Neural progenitor cell (in vitro differentiated cells): ENCODE measurements at regions not wholly inside any gene's neighbourhood (a gene's known extent, or its start where the extent isn't known, plus 50 kb on each side); places are given as distances from the start of the nearest gene placed in this dataset.

ENCODE experiments used
- DNase-seq: peaks from one replicate; pipeline ENCODE4 v3.0.0-alpha.2; 2016; ENCODE audit warnings: low spot score
- H2AFZ ChIP-seq: fragments of 200-600 bp; sonication (generic); replicated peaks from 2 replicates; pipeline ENCODE4 v1.6.1; 2016; ENCODE audit warnings: antibody characterized with exemption
- H3F3A ChIP-seq: fragments of 200-600 bp; sonication (generic); 2 replicates; pipeline ENCODE4 v1.6.1; 2016; ENCODE audit warnings: antibody characterized with exemption, low read depth
- H3K27ac ChIP-seq: fragments of 200-600 bp; sonication (generic); 2 replicates; pipeline ENCODE4 v1.5.1; 2016; ENCODE audit warnings: mild to moderate bottlenecking
- H3K27me3 ChIP-seq: fragments of 200-600 bp; sonication (generic); 2 replicates; pipeline ENCODE4 v1.6.1; 2016; ENCODE audit warnings: mild to moderate bottlenecking, moderate library complexity
- H3K36me3 ChIP-seq: fragments of 200-600 bp; sonication (generic); 2 replicates; pipeline ENCODE4 v1.5.1; 2016
- H3K4me1 ChIP-seq: fragments of 200-600 bp; sonication (generic); 2 replicates; pipeline ENCODE4 v1.6.1; 2016; ENCODE audit warnings: mixed run types
- H3K4me2 ChIP-seq: fragments of 200-600 bp; sonication (generic); 2 replicates; pipeline ENCODE4 v1.6.1; 2016
- H3K4me3 ChIP-seq: fragments of 200-600 bp; sonication (generic); 2 replicates; pipeline ENCODE4 v1.5.1; 2016
- H3K79me2 ChIP-seq: fragments of 200-600 bp; sonication (generic); 2 replicates; pipeline ENCODE4 v1.6.1; 2016; ENCODE audit warnings: low read depth
- H3K9ac ChIP-seq: fragments of 200-600 bp; sonication (generic); 2 replicates; pipeline ENCODE4 v1.6.1; 2016
- H3K9me3 ChIP-seq: fragments of 200-600 bp; sonication (generic); 2 replicates; pipeline ENCODE4 v1.5.1; 2016; ENCODE audit warnings: low read depth
- H4K20me1 ChIP-seq: fragments of 200-600 bp; sonication (generic); 2 replicates; pipeline ENCODE4 v1.6.1; 2016; ENCODE audit warnings: low read depth
- H3K27ac Mint-ChIP-seq: 3 replicates; pipeline ENCODE4 v1.8.0; 2021; ENCODE audit warnings: mixed read lengths
- H3K27me3 Mint-ChIP-seq: 2 replicates; pipeline ENCODE4 v1.8.0; 2022; ENCODE audit warnings: low read depth, mild to moderate bottlenecking, inconsistent platforms, moderate library complexity, mixed read lengths; ENCODE audit not compliant: insufficient read depth
- H3K36me3 Mint-ChIP-seq: 3 replicates; pipeline ENCODE4 v1.8.0; 2021; ENCODE audit warnings: mixed read lengths
- H3K4me1 Mint-ChIP-seq: 3 replicates; pipeline ENCODE4 v1.8.0; 2021; ENCODE audit warnings: mixed read lengths
- H3K4me3 Mint-ChIP-seq: 3 replicates; pipeline ENCODE4 v1.8.0; 2021; ENCODE audit warnings: mild to moderate bottlenecking, moderate library complexity, mixed read lengths
- H3K9me3 Mint-ChIP-seq: 3 replicates; pipeline ENCODE4 v1.8.0; 2020; ENCODE audit warnings: mixed read lengths
- CTCF ChIP-seq: fragments of 200-600 bp; sonication (generic); IDR thresholded peaks from 2 replicates; pipeline ENCODE4 v1.5.1; 2017; ENCODE audit warnings: antibody characterized with exemption, mild to moderate bottlenecking
- EZH2 ChIP-seq: fragments of 200-600 bp; sonication (generic); IDR thresholded peaks from 2 replicates; pipeline ENCODE4 v1.6.1; 2017; ENCODE audit warnings: antibody characterized with exemption, mild to moderate bottlenecking, moderate library complexity
- EZH2phosphoT487 ChIP-seq: fragments of 200-600 bp; sonication (generic); IDR thresholded peaks from 2 replicates; pipeline ENCODE4 v1.6.1; 2017; ENCODE audit warnings: antibody characterized with exemption

- Histone ChIP-seq H3F3A (no peaks in the 10 kb centered on the region), H3K4me1 (no peaks in the 10 kb centered on the region), H3K27ac (no peak overlapping the region), H3K79me2 (no peaks in the 10 kb centered on the region), H2AFZ (no peak overlapping the region), H4K20me1 (no peaks in the 10 kb centered on the region), H3K36me3 (no peaks in the 10 kb centered on the region), H3K9me3 (no peaks in the 10 kb centered on the region), H3K4me3 (no peak overlapping the region), H3K9ac (no peak overlapping the region), H3K27me3 (no peaks in the 10 kb centered on the region), H3K4me2 (no peak overlapping the region)
- peak; percentile 3 for DNase-seq
- TF ChIP-seq EZH2phosphoT487 (no peak), EZH2 (no peak), CTCF (no peak)
- Mint-ChIP-seq H3K9me3 (no peaks in the 10 kb centered on the region), H3K27ac (no peak overlapping the region), H3K4me1 (no peaks in the 10 kb centered on the region), H3K27me3 (no peaks in the 10 kb centered on the region), H3K36me3 (no peaks in the 10 kb centered on the region), H3K4me3 (no peak overlapping the region)
Observed at GRCh38 chr9:26132746-26133312, 454.6 kb upstream of the TUSC1 start.

- no peaks in the 10 kb centered on the region for H3K36me3 ChIP-seq
- no peak overlapping the region for H3K9ac ChIP-seq
- no peak overlapping the region for H2AFZ ChIP-seq
- H3K27me3 ChIP-seq = no peaks in the 10 kb centered on the region
- H3K4me1 Mint-ChIP-seq = no peaks in the 10 kb centered on the region
- H3K36me3 Mint-ChIP-seq = no peaks in the 10 kb centered on the region
- H3K4me1 ChIP-seq = no peaks in the 10 kb centered on the region
- no peak overlapping the region for H3K4me3 ChIP-seq
- H3K27ac Mint-ChIP-seq = no peak overlapping the region
- no peak overlapping the region for H3K27ac ChIP-seq
- no peaks in the 10 kb centered on the region for H3K27me3 Mint-ChIP-seq
- no peak overlapping the region for H3K4me3 Mint-ChIP-seq
- no peaks in the 10 kb centered on the region for H3F3A ChIP-seq
- H3K9me3 Mint-ChIP-seq = no peaks in the 10 kb centered on the region
- H3K4me2 ChIP-seq = no peak overlapping the region
- no peak for DNase-seq
- H3K79me2 ChIP-seq = no peaks in the 10 kb centered on the region
- no peak for TF ChIP-seq EZH2
- no peak for TF ChIP-seq CTCF
- TF ChIP-seq EZH2phosphoT487 = no peak
- no peaks in the 10 kb centered on the region for H4K20me1 ChIP-seq
- no peaks in the 10 kb centered on the region for H3K9me3 ChIP-seq
Observed at GRCh38 chr9:26131886-26132285, 453.6 kb upstream of the TUSC1 start.

- Histone ChIP-seq H3K79me2 (no peaks in the 10 kb centered on the region), H3K27me3 (no peaks in the 10 kb centered on the region), H3K4me2 (no peak overlapping the region), H3K4me1 (no peaks in the 10 kb centered on the region), H3K36me3 (no peaks in the 10 kb centered on the region), H3K27ac (no peak overlapping the region), H2AFZ (no peak overlapping the region), H3K9me3 (no peaks in the 10 kb centered on the region), H3K9ac (no peak overlapping the region), H3F3A (no peaks in the 10 kb centered on the region), H4K20me1 (no peaks in the 10 kb centered on the region), H3K4me3 (no peak overlapping the region)
- H3K9me3 Mint-ChIP-seq = no peaks in the 10 kb centered on the region
- no peak for TF ChIP-seq EZH2
- no peak for TF ChIP-seq EZH2phosphoT487
- TF ChIP-seq CTCF = no peak
- no peak overlapping the region for H3K4me3 Mint-ChIP-seq
- H3K27ac Mint-ChIP-seq = no peak overlapping the region
- no peaks in the 10 kb centered on the region for H3K27me3 Mint-ChIP-seq
- DNase-seq = no peak
- no peaks in the 10 kb centered on the region for H3K4me1 Mint-ChIP-seq
- no peaks in the 10 kb centered on the region for H3K36me3 Mint-ChIP-seq
Observed at GRCh38 chr9:26129217-26129616, 451.0 kb upstream of the TUSC1 start.
